Prostate gland (tissue), 2 donors: ENCODE measurements at regions not wholly inside any gene's neighbourhood (a gene's known extent, or its start where the extent isn't known, plus 50 kb on each side); places are given as distances from the start of the nearest gene placed in this dataset.

Experiments used
- DNase-seq: peaks from one replicate; pipeline ENCODE4 v3.0.0-alpha.2; 2019; ENCODE audit warnings: low spot score
- H3K27ac ChIP-seq, 2 donors: fragments of 200-600 bp; sonication (generic); 2 replicates each; pipeline ENCODE4 v1.5.1; 2017 to 2019
- H3K27me3 ChIP-seq: fragments of 200-600 bp; sonication (generic); replicated peaks from 2 replicates; pipeline ENCODE4 v1.5.1; 2019; ENCODE audit not compliant: insufficient read depth
- H3K36me3 ChIP-seq, 2 donors: fragments of 200-600 bp; sonication (generic); 1 replicate in 1 of 2; 2 replicates in 1 of 2; pipeline versions ENCODE4 v1.5.1 to v1.8.1; 2017 to 2019
- H3K4me1 ChIP-seq: fragments of 200-600 bp; sonication (generic); replicated peaks from 2 replicates; pipeline ENCODE4 v1.5.1; 2019
- H3K4me3 ChIP-seq, 2 donors: fragments of 200-600 bp; sonication (generic); 2 replicates each; pipeline ENCODE4 v1.5.1; 2017 to 2019
- H3K9me3 ChIP-seq: fragments of 200-600 bp; sonication (generic); 2 replicates; pipeline ENCODE4 v1.5.1; 2017
- POLR2A ChIP-seq: fragments of 450-650 bp; IDR thresholded peaks from one replicate; pipeline ENCODE4 v1.6.1; 2016; ENCODE audit warnings: antibody characterized with exemption, mild to moderate bottlenecking
- POLR2AphosphoS5 ChIP-seq: sonication (generic); formaldehyde crosslinking; IDR thresholded peaks from one replicate; pipeline ENCODE4 v1.6.1; 2017; ENCODE audit warnings: antibody characterized with exemption
- WGBS: methylation state at CpG from one replicate; pipeline ENCODE4 v1.1.5; 2018; 5-methylcytosine and 5-hydroxymethylcytosine counted together
- intact Hi-C: fragments of 100-400 bp; cut with DNase I; formaldehyde crosslinking; loops from one replicate; pipeline ENCODE4 v1.14.2; 2022
- TF ChIP-seq, protein P1 (sequence below), 4 experiments: fragments of 200-600 bp in 2 of 4; fragments of 450-650 bp in 2 of 4; sonication (generic) in 2 of 4; IDR thresholded peaks; 1 replicate in 3 of 4; 2 replicates in 1 of 4; pipeline ENCODE4 v1.5.1; 2016 to 2019; ENCODE audit warnings: antibody characterized with exemption in 4 of 4, mild to moderate bottlenecking in 2 of 4, moderate library complexity in 2 of 4

DNA sequence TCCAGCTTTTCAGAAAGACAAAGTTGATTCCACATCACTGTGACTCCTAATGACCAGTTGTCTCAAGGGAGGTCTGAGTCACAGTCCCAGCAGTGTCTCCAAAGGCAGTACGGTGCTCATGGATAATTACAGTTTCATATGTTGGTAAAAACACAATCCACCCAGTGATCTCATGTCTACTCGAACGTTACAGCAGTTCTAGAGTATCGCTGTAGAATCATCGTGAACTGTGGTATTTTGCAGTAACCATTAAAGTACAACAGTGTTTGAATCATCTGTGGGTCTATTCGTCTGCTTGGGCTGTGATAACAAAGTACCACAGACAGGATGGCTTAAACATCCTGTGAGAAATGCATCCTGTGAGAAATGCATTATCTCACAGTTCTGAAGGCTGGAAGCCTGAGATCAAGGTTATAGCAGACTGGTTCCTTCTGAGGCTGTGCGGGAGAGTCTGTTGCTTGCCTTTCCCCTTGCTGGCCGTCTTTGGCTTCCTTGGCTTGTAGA lies 121.1 kb upstream of the SORBS2 start:
- no peak for DNase-seq

DNA sequence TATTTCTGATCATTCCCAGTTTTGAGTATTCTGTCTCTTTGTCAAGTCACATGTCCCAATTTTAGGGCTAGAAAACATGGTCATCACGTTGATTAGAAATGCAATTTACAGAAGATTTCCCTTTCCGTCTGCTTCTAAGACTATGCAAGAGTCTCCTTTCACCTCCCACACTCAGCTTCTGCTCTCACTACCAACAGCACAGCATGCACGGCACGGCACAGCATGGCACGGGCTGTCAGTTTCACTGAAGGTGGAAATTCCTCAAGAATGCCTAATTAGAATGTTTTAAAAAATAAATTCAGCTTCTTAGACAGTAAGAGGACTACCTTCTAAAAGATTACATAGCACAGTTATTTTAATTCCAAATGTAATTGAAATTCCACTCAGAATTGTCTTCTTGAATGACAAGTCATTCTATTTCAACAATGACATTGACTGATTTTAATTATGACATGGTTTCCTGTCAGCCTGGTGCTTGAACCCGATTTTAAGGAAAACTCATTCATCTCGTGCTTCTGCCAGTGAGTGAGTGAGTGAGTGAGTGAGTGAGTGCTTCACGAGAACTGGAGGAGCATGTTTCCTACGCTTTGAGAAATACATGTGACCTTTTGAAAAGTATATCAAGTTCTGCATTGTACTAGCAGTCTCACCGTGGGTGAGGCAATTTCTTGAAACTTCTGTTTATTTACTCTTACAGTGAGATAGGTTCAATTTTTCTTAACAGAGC lies 124.8 kb upstream of the SORBS2 start:
- TF ChIP-seq POLR2AphosphoS5, result no peak
- no peak for TF ChIP-seq POLR2A
- TF ChIP-seq, protein P1, sequence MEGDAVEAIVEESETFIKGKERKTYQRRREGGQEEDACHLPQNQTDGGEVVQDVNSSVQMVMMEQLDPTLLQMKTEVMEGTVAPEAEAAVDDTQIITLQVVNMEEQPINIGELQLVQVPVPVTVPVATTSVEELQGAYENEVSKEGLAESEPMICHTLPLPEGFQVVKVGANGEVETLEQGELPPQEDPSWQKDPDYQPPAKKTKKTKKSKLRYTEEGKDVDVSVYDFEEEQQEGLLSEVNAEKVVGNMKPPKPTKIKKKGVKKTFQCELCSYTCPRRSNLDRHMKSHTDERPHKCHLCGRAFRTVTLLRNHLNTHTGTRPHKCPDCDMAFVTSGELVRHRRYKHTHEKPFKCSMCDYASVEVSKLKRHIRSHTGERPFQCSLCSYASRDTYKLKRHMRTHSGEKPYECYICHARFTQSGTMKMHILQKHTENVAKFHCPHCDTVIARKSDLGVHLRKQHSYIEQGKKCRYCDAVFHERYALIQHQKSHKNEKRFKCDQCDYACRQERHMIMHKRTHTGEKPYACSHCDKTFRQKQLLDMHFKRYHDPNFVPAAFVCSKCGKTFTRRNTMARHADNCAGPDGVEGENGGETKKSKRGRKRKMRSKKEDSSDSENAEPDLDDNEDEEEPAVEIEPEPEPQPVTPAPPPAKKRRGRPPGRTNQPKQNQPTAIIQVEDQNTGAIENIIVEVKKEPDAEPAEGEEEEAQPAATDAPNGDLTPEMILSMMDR (IDR thresholded peaks at IDR 0.05), result no peak
- 62% methylated on average over 10 of the region's 10 CpGs for WGBS

More for the DNA sequence above, 121.1 kb upstream of the SORBS2 start:
- no peak for TF ChIP-seq POLR2AphosphoS5
- TF ChIP-seq, protein P1 (IDR thresholded peaks at IDR 0.05), result no peak
- no peak for TF ChIP-seq POLR2A
- 88% methylated on average over 8 of the region's 8 CpGs for WGBS
- H3K27me3 ChIP-seq, result no peaks in the 10 kb centered on the region
- intact Hi-C loops, result no loop called here
- no peaks in the 10 kb centered on the region for H3K36me3 ChIP-seq
- no peak overlapping the region for H3K4me3 ChIP-seq
- no peak overlapping the region for H3K27ac ChIP-seq
- no peaks in the 10 kb centered on the region for H3K9me3 ChIP-seq
- no peaks in the 10 kb centered on the region for H3K4me1 ChIP-seq

DNA sequence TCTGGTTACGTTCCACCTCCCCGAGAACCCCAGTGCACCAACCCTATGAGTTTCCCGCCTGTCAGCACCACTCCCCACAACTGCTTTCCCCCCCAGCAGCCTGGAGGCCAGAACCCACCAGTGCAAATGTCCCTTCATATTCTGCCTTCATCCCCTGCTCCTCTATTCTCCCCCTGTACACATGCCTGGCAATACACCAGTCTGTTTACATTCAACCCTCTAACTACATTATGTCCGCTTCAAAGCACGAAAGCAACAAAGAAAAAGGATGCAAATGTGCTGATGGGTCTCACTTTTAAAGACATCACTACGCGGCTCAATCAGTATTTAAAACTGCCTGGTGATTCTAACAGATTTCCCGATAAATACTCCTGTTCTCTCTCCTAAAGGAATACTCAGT lies 126.7 kb upstream of the SORBS2 start:
- WGBS, result 91% methylated on average over 8 of the region's 8 CpGs
- no peak for DNase-seq

More for the DNA sequence above, 124.8 kb upstream of the SORBS2 start:
- Histone ChIP-seq H3K36me3 (no peaks in the 10 kb centered on the region), H3K27me3 (no peaks in the 10 kb centered on the region), H3K4me3 (no peak overlapping the region), H3K4me1 (no peaks in the 10 kb centered on the region), H3K27ac (no peak overlapping the region), H3K9me3 (no peaks in the 10 kb centered on the region)
- DNase-seq, result no peak
- intact Hi-C loops, result no loop called here

DNA sequence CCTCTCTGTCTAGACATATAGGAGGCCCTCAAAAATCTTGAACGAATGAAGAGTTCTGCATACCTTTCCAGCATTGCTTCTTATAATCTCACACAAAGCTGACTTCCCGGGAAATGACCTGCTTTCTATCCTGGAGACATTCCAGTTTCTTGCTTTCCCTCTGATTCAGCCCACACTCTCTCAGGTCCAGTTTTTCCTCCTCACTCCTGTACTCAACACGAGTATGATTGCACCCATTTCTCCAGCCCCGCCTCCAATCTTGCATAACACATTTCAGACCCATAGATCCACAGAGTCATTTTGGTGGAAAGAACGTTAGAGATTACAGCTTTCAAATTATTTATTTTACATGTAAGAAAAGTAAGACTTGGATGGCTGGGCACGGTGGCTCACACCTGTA lies 127.5 kb upstream of the TLR3 start:
- Histone ChIP-seq H3K36me3 (no peaks in the 10 kb centered on the region), H3K27ac (no peak overlapping the region), H3K9me3 (no peaks in the 10 kb centered on the region), H3K4me3 (no peak overlapping the region), H3K27me3 (no peaks in the 10 kb centered on the region), H3K4me1 (no peaks in the 10 kb centered on the region)
- no peak for DNase-seq
- 81% methylated on average over 6 of the region's 6 CpGs for WGBS
- intact Hi-C loops, result no loop called here
- TF ChIP-seq POLR2A, result no peak
- no peak for TF ChIP-seq POLR2AphosphoS5

More for the DNA sequence above, 126.7 kb upstream of the SORBS2 start:
- intact Hi-C loops, result no loop called here
- TF ChIP-seq POLR2AphosphoS5 (no peak), POLR2A (no peak)
- TF ChIP-seq, protein P1 (IDR thresholded peaks at IDR 0.05), result no peak
- H3K4me1 ChIP-seq, result no peaks in the 10 kb centered on the region
- no peaks in the 10 kb centered on the region for H3K36me3 ChIP-seq
- H3K4me3 ChIP-seq, result no peak overlapping the region
- no peak overlapping the region for H3K27ac ChIP-seq
- no peaks in the 10 kb centered on the region for H3K9me3 ChIP-seq
- H3K27me3 ChIP-seq, result no peaks in the 10 kb centered on the region

DNA sequence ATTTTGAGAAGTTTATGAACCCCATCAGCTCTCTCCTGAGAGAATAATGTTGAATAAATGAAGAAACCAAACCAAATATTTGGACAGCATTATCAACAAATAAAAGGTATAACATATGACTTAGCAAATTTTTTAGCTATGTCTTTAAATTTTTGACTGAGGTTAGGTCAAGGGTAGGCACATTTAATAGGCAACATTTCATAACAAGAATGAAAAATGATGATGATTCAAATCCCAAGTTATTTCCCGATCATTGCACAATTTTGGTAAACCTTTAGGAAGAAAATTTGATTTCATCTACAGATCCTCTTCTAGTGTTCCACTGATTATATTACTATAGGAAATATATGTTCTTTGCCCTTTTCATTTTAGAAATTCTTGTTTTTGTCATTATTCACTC lies 123.7 kb upstream of the TLR3 start:
- no peaks in the 10 kb centered on the region for H3K27me3 ChIP-seq
- no peak for DNase-seq
- no peaks in the 10 kb centered on the region for H3K4me1 ChIP-seq
- no peaks in the 10 kb centered on the region for H3K36me3 ChIP-seq
- intact Hi-C loops, result no loop called here
- TF ChIP-seq, protein P1 (IDR thresholded peaks at IDR 0.05), result no peak
- TF ChIP-seq POLR2A (no peak), POLR2AphosphoS5 (no peak)
- no peaks in the 10 kb centered on the region for H3K9me3 ChIP-seq
- H3K4me3 ChIP-seq, result no peak overlapping the region
- H3K27ac ChIP-seq, result no peak overlapping the region
- WGBS, result 93% methylated on average over 1 of the region's 1 CpG
